A549 (cell line): ENCODE measurements at regions not wholly inside any gene's neighbourhood (a gene's known extent, or its start where the extent isn't known, plus 50 kb on each side); places are given as distances from the start of the nearest gene placed in this dataset.

Experiments
- POLR2A ChIP-seq: IDR thresholded peaks from 2 replicates; pipeline ENCODE4 v1.6.1; 2012; ENCODE audit warnings: mild to moderate bottlenecking, low read length
- REST ChIP-seq: fragments of 200-600 bp; sonication (generic); IDR thresholded peaks from 2 replicates; pipeline ENCODE4 v1.6.1; 2016; ENCODE audit warnings: antibody characterized with exemption, mild to moderate bottlenecking, moderate library complexity
- TF ChIP-seq, protein P1 (sequence below): fragments of 450-650 bp; IDR thresholded peaks from 2 replicates; pipeline ENCODE4 v1.6.1; 2014; ENCODE audit warnings: antibody characterized with exemption
- TF ChIP-seq, protein P2 (sequence below): fragments of >200 bp; sonication (Bioruptor Twin); formaldehyde crosslinking; IDR thresholded peaks from 3 replicates; pipeline ENCODE4 v1.5.1; 2016

- TF ChIP-seq POLR2A, result no peak
- TF ChIP-seq, protein P1, sequence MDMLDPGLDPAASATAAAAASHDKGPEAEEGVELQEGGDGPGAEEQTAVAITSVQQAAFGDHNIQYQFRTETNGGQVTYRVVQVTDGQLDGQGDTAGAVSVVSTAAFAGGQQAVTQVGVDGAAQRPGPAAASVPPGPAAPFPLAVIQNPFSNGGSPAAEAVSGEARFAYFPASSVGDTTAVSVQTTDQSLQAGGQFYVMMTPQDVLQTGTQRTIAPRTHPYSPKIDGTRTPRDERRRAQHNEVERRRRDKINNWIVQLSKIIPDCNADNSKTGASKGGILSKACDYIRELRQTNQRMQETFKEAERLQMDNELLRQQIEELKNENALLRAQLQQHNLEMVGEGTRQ, result no peak
- TF ChIP-seq, protein P2, sequence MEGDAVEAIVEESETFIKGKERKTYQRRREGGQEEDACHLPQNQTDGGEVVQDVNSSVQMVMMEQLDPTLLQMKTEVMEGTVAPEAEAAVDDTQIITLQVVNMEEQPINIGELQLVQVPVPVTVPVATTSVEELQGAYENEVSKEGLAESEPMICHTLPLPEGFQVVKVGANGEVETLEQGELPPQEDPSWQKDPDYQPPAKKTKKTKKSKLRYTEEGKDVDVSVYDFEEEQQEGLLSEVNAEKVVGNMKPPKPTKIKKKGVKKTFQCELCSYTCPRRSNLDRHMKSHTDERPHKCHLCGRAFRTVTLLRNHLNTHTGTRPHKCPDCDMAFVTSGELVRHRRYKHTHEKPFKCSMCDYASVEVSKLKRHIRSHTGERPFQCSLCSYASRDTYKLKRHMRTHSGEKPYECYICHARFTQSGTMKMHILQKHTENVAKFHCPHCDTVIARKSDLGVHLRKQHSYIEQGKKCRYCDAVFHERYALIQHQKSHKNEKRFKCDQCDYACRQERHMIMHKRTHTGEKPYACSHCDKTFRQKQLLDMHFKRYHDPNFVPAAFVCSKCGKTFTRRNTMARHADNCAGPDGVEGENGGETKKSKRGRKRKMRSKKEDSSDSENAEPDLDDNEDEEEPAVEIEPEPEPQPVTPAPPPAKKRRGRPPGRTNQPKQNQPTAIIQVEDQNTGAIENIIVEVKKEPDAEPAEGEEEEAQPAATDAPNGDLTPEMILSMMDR, result no peak
- TF ChIP-seq REST, result no peak
Measured at GRCh38 chr11:2077061-2077802, 62.0 kb downstream of the IGF2 start.
